Panc1 (cell line): ENCODE measurements at regions not wholly inside any gene's neighbourhood (a gene's known extent, or its start where the extent isn't known, plus 50 kb on each side); places are given as distances from the start of the nearest gene placed in this dataset.

Source experiments
- ATAC-seq: fragments of 200-7000 bp; cut with Tn5 transposase; 2 replicates; pipeline ENCODE4 v1.9.1; 2020; ENCODE audit warnings: mild to moderate bottlenecking, moderate library complexity
- BruUV-seq: library from RNA; stranded (reverse); fragments of 400-500 nt; replicated peaks from 2 replicates; lab custom pipeline; 2021; lab: Mats Ljungman, UMichigan
- CTCF ChIA-PET: fragments of 300-600 bp; sonication (Branson Sonifier 250); formaldehyde crosslinking; loops from one replicate; lab custom pipeline; 2022; ENCODE audit warnings: antibody characterized with exemption; lab: Charles Lee
- POLR2A ChIA-PET: fragments of 300-600 bp; sonication (Branson Sonifier 250); formaldehyde crosslinking; loops from one replicate; lab custom pipeline; 2022; ENCODE audit warnings: antibody characterized with exemption; lab: Charles Lee
- DNase-seq: peaks from one replicate; pipeline ENCODE4 v3.0.0-alpha.2; 2010; ENCODE audit warnings: low read depth, low spot score
- H3K27ac ChIP-seq: 2 replicates; pipeline ENCODE4 v1.5.1; 2011; ENCODE audit warnings: mild to moderate bottlenecking, low read length, inconsistent platforms
- H3K27me3 ChIP-seq: fragments of 200-500 bp; sonication (Bioruptor generic); 2 replicates; pipeline ENCODE4 v1.6.0; 2014; ENCODE audit warnings: low read length, inconsistent platforms; ENCODE audit not compliant: control insufficient read depth, insufficient read depth
- H3K36me3 ChIP-seq: fragments of 200-500 bp; sonication (Bioruptor generic); 2 replicates; pipeline ENCODE4 v1.5.1; 2014; ENCODE audit warnings: inconsistent platforms, mild to moderate bottlenecking, low read length, moderate library complexity; ENCODE audit not compliant: control insufficient read depth, insufficient read depth
- H3K4me1 ChIP-seq: 2 replicates; pipeline ENCODE4 v1.5.1; 2011; ENCODE audit warnings: inconsistent platforms, mild to moderate bottlenecking, low read length, moderate library complexity; ENCODE audit not compliant: control insufficient read depth, insufficient read depth
- H3K4me3 ChIP-seq, 2 experiments: 2 replicates each; pipeline ENCODE4 v1.5.1; 2011 to 2012; ENCODE audit warnings: low read depth in 2 of 2, low read length in 2 of 2, mild to moderate bottlenecking in 2 of 2, inconsistent platforms in 1 of 2, moderate library complexity in 1 of 2
- H3K9me3 ChIP-seq: fragments of 200-500 bp; sonication (Bioruptor generic); 2 replicates; pipeline ENCODE4 v1.5.1; 2014; ENCODE audit warnings: low read depth, mild to moderate bottlenecking, inconsistent platforms, low read length, moderate library complexity; ENCODE audit not compliant: control insufficient read depth, insufficient read depth
- POLR2AphosphoS5 ChIP-seq: IDR thresholded peaks from 2 replicates; pipeline ENCODE4 v1.6.1; 2012; ENCODE audit warnings: mild to moderate bottlenecking, low read depth, low read length, moderate library complexity
- SIN3A ChIP-seq: IDR thresholded peaks from 2 replicates; pipeline ENCODE4 v1.6.1; 2012; ENCODE audit warnings: low read depth, mild to moderate bottlenecking, low read length, moderate library complexity, borderline replicate concordance; ENCODE audit not compliant: insufficient read depth
- TCF7L2 ChIP-seq: IDR thresholded peaks from 2 replicates; pipeline ENCODE4 v1.6.1; 2011; ENCODE audit warnings: mild to moderate bottlenecking, low read depth, low read length, inconsistent platforms
- in situ Hi-C: cut with HindIII; loops from 2 replicates; pipeline ENCODE4 v1.10.0; 2016; ENCODE audit warnings: low sequenced_read_pairs, low pct_unique_long_range_greater_than_20kb
- intact Hi-C: fragments of 100-400 bp; cut with micrococcal nuclease; formaldehyde crosslinking; loops from one replicate; pipeline ENCODE4 v1.10.0; 2022; ENCODE audit not compliant: unreplicated experiment
- TF ChIP-seq, protein P1 (sequence below): fragments of 450-650 bp; IDR thresholded peaks from 2 replicates; pipeline ENCODE4 v1.5.1; 2017; ENCODE audit warnings: mild to moderate bottlenecking
- TF ChIP-seq, protein P2 (sequence below), 2 experiments: IDR thresholded peaks; 2 replicates each; pipeline ENCODE4 v1.6.1; 2011 to 2012; ENCODE audit warnings: low read depth in 2 of 2, control low read depth in 1 of 2, low read length in 1 of 2, mild to moderate bottlenecking in 1 of 2, moderate library complexity in 1 of 2; ENCODE audit not compliant: insufficient read depth in 1 of 2

DNA sequence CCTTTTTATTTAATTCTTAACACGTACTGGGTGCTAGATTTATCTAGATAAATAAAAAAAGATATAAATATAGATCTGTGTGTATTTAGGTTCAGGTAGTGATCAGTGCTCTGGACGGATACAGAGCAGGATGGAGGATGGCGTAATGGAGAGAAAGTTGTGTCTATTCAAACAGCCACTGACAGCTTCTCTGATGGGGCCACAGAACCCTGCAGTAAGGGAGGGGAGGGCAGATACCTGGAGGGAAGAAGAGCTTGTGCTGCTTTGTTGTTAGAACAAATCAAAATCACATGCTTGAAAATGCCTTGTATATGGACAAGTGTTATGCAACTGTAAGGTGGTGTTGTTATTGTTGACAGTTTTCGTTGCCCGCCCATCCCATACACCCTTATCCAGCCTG lies 170.2 kb downstream of the UTP18 start:
- in situ Hi-C loops (no loop called here), intact Hi-C loops (no loop called here)
- Histone ChIP-seq H3K9me3 (no peaks in the 10 kb centered on the region), H3K4me3 (no peak overlapping the region), H3K27ac (no peak overlapping the region), H3K36me3 (no peaks in the 10 kb centered on the region), H3K27me3 (peaks cover 3% of the 10 kb centered on the region; the same call in 1 of the 2 replicates), H3K4me1 (no peaks in the 10 kb centered on the region)
- ChIA-PET POLR2A (no interaction called here), CTCF (no interaction called here)
- TF ChIP-seq SIN3A (no peak), TCF7L2 (no peak), POLR2AphosphoS5 (no peak)
- TF ChIP-seq, protein P1, sequence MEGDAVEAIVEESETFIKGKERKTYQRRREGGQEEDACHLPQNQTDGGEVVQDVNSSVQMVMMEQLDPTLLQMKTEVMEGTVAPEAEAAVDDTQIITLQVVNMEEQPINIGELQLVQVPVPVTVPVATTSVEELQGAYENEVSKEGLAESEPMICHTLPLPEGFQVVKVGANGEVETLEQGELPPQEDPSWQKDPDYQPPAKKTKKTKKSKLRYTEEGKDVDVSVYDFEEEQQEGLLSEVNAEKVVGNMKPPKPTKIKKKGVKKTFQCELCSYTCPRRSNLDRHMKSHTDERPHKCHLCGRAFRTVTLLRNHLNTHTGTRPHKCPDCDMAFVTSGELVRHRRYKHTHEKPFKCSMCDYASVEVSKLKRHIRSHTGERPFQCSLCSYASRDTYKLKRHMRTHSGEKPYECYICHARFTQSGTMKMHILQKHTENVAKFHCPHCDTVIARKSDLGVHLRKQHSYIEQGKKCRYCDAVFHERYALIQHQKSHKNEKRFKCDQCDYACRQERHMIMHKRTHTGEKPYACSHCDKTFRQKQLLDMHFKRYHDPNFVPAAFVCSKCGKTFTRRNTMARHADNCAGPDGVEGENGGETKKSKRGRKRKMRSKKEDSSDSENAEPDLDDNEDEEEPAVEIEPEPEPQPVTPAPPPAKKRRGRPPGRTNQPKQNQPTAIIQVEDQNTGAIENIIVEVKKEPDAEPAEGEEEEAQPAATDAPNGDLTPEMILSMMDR = no peak
- TF ChIP-seq, protein P2, sequence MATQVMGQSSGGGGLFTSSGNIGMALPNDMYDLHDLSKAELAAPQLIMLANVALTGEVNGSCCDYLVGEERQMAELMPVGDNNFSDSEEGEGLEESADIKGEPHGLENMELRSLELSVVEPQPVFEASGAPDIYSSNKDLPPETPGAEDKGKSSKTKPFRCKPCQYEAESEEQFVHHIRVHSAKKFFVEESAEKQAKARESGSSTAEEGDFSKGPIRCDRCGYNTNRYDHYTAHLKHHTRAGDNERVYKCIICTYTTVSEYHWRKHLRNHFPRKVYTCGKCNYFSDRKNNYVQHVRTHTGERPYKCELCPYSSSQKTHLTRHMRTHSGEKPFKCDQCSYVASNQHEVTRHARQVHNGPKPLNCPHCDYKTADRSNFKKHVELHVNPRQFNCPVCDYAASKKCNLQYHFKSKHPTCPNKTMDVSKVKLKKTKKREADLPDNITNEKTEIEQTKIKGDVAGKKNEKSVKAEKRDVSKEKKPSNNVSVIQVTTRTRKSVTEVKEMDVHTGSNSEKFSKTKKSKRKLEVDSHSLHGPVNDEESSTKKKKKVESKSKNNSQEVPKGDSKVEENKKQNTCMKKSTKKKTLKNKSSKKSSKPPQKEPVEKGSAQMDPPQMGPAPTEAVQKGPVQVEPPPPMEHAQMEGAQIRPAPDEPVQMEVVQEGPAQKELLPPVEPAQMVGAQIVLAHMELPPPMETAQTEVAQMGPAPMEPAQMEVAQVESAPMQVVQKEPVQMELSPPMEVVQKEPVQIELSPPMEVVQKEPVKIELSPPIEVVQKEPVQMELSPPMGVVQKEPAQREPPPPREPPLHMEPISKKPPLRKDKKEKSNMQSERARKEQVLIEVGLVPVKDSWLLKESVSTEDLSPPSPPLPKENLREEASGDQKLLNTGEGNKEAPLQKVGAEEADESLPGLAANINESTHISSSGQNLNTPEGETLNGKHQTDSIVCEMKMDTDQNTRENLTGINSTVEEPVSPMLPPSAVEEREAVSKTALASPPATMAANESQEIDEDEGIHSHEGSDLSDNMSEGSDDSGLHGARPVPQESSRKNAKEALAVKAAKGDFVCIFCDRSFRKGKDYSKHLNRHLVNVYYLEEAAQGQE (IDR thresholded peaks at IDR 0.05; ENCODE audit: insufficient read depth in 1 of 2, low read depth in 2 of 2, low read length in 1 of 2) = no peak
- no peak for ATAC-seq
- no TSS peak for BruUV-seq
- no peak for DNase-seq

DNA sequence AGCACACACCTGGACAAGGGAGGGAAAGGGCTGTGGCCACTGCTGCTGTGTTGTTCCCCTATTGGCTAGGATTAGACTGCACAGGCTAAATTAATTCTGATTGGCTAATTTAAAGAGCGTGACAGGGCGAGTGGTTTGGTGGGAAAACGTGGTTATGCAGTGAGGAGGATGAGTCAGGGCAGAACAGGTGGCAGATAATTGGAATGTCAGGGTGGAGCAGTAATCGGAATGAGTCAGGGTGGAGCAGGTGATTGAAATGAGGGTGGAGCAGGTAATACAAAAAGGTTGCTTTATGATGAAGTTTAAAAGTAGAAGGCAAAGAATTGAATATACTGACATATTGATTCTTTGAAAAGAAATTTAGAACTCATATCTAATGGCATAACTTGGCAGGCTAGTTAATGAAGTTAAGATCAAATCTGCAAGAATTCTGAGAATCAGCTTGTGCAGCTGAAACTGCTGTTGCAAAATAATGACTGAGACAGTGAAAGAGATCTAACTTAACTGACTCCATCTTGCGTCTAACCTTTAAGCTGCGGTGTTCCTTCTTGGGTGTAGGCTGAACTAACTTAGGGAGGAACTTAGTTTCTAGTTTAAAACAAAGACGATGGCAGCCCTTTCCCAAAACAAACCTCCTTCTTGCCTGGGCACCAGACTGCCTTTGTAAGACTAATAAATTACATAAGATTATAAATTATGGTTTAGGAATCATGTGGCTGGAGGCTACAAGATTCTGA lies 174.3 kb downstream of the UTP18 start:
- no peak for TF ChIP-seq POLR2AphosphoS5
- TF ChIP-seq TCF7L2 = no peak
- TF ChIP-seq, protein P1 = no peak
- no peak for TF ChIP-seq SIN3A
- TF ChIP-seq, protein P2 (IDR thresholded peaks at IDR 0.05; ENCODE audit: insufficient read depth in 1 of 2, low read depth in 2 of 2, low read length in 1 of 2) = no peak
- CTCF ChIA-PET = interaction anchor here (0.5 kb wide), 1 partner anchor 330 kb away, joined by 3 read pairs; no protein-coding TSS in a partner anchor
- Histone ChIP-seq H3K36me3 (no peaks in the 10 kb centered on the region), H3K27ac (no peak overlapping the region), H3K27me3 (peaks cover 3% of the 10 kb centered on the region; the same call in 1 of the 2 replicates), H3K9me3 (no peaks in the 10 kb centered on the region), H3K4me3 (no peak overlapping the region), H3K4me1 (no peaks in the 10 kb centered on the region)
- no TSS peak for BruUV-seq
- in situ Hi-C loops (no loop called here), intact Hi-C loops (no loop called here)
- no peak for ATAC-seq
- POLR2A ChIA-PET = no interaction called here
- DNase-seq = no peak
